ENCODE measurements at regions not wholly inside any gene's neighbourhood (a gene's known extent, or its start where the extent isn't known, plus 50 kb on each side); places are given as distances from the start of the nearest gene placed in this dataset.

- Histone ChIP-seq H3K27me3 (no peaks in the 10 kb centered on the region), H3K4me3 (no peak overlapping the region), H3K9me3 (no peaks in the 10 kb centered on the region), H3K27ac (no peak overlapping the region), H3K4me1 (no peaks in the 10 kb centered on the region), H3K36me3 (no peaks in the 10 kb centered on the region)
- intact Hi-C loops (cut with DNase I; ENCODE audit: low total_unique reads) = no loop called here
- DNase-seq (ENCODE audit: low spot score in 2 of 2) = no peak
- TF ChIP-seq, protein P1, sequence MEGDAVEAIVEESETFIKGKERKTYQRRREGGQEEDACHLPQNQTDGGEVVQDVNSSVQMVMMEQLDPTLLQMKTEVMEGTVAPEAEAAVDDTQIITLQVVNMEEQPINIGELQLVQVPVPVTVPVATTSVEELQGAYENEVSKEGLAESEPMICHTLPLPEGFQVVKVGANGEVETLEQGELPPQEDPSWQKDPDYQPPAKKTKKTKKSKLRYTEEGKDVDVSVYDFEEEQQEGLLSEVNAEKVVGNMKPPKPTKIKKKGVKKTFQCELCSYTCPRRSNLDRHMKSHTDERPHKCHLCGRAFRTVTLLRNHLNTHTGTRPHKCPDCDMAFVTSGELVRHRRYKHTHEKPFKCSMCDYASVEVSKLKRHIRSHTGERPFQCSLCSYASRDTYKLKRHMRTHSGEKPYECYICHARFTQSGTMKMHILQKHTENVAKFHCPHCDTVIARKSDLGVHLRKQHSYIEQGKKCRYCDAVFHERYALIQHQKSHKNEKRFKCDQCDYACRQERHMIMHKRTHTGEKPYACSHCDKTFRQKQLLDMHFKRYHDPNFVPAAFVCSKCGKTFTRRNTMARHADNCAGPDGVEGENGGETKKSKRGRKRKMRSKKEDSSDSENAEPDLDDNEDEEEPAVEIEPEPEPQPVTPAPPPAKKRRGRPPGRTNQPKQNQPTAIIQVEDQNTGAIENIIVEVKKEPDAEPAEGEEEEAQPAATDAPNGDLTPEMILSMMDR (IDR thresholded peaks at IDR 0.05) = no peak
- TF ChIP-seq POLR2A (IDR thresholded peaks at IDR 0.05) = no peak
- TF ChIP-seq POLR2AphosphoS5 (IDR thresholded peaks at IDR 0.05) = no peak
Observed at GRCh38 chr13:72590091-72590740, 137.2 kb downstream of the MZT1 start.

- no peak for TF ChIP-seq POLR2A (IDR thresholded peaks at IDR 0.05)
- no peak for TF ChIP-seq POLR2AphosphoS5 (IDR thresholded peaks at IDR 0.05)
- TF ChIP-seq, protein P1 (IDR thresholded peaks at IDR 0.05) = no peak
- Histone ChIP-seq H3K27ac (no peak overlapping the region), H3K4me1 (no peaks in the 10 kb centered on the region), H3K4me3 (no peak overlapping the region), H3K27me3 (no peaks in the 10 kb centered on the region), H3K36me3 (no peaks in the 10 kb centered on the region), H3K9me3 (no peaks in the 10 kb centered on the region)
- no peak for DNase-seq (ENCODE audit: low spot score in 2 of 2)
- intact Hi-C loops (cut with DNase I; ENCODE audit: low total_unique reads) = no loop called here
Observed at GRCh38 chr13:72586518-72586917, 140.9 kb downstream of the MZT1 start.

DNA sequence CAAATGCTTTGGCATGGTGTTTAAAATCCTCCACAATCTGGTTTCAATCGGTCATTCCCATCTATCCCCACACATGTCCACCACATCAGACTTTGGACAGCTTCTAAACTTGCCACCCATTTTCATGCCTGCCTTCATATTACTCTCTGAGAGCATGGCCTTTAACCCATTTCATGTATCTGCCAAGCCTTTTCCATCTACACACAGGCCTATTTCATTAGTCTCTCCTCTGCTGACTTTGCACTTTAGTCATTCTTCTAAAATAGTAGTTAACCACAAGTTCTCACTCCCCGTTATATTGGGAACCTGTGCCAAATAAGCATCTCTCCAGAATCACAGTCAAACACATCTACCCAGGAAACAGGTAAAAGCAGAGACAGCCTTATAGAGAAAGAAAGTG lies 142.2 kb downstream of the MZT1 start:
- no peak overlapping the region for H3K4me3 ChIP-seq
- no peaks in the 10 kb centered on the region for H3K27me3 ChIP-seq
- no peak overlapping the region for H3K27ac ChIP-seq
- DNase-seq (ENCODE audit: low spot score in 2 of 2) = no peak
- H3K36me3 ChIP-seq = no peaks in the 10 kb centered on the region
- H3K9me3 ChIP-seq = no peaks in the 10 kb centered on the region
- intact Hi-C loops (cut with DNase I; ENCODE audit: low total_unique reads) = no loop called here
- H3K4me1 ChIP-seq = no peaks in the 10 kb centered on the region
- TF ChIP-seq, protein P1 (IDR thresholded peaks at IDR 0.05) = no peak
- TF ChIP-seq POLR2AphosphoS5 (IDR thresholded peaks at IDR 0.05) = no peak
- TF ChIP-seq POLR2A (IDR thresholded peaks at IDR 0.05) = no peak

GRCh38 chr13:72571191-72571590 lies 156.2 kb downstream of the MZT1 start:
- intact Hi-C loops (cut with DNase I; ENCODE audit: low total_unique reads) = no loop called here
- no peak for TF ChIP-seq POLR2A (IDR thresholded peaks at IDR 0.05)
- TF ChIP-seq POLR2AphosphoS5 (IDR thresholded peaks at IDR 0.05) = no peak
- TF ChIP-seq, protein P1 (IDR thresholded peaks at IDR 0.05) = no peak

GRCh38 chr13:72570019-72570418 lies 157.4 kb downstream of the MZT1 start:
- intact Hi-C loops (cut with DNase I; ENCODE audit: low total_unique reads) = no loop called here
- H3K4me1 ChIP-seq = no peaks in the 10 kb centered on the region
- DNase-seq (ENCODE audit: low spot score in 2 of 2) = no peak
- H3K36me3 ChIP-seq = no peaks in the 10 kb centered on the region
- TF ChIP-seq POLR2AphosphoS5 (IDR thresholded peaks at IDR 0.05) (no peak), POLR2A (IDR thresholded peaks at IDR 0.05) (no peak)
- TF ChIP-seq, protein P1 (IDR thresholded peaks at IDR 0.05) = no peak
- H3K9me3 ChIP-seq = no peaks in the 10 kb centered on the region
- H3K27me3 ChIP-seq = no peaks in the 10 kb centered on the region
- H3K27ac ChIP-seq = no peak overlapping the region
- H3K4me3 ChIP-seq = no peak overlapping the region

More at GRCh38 chr13:72571191-72571590, 156.2 kb downstream of the MZT1 start:
- Histone ChIP-seq H3K27me3 (no peaks in the 10 kb centered on the region), H3K36me3 (no peaks in the 10 kb centered on the region), H3K27ac (no peak overlapping the region), H3K4me1 (no peaks in the 10 kb centered on the region), H3K9me3 (no peaks in the 10 kb centered on the region), H3K4me3 (no peak overlapping the region)
- DNase-seq (ENCODE audit: low spot score in 2 of 2) = no peak
